ENCODE measurements at regions not wholly inside any gene's neighbourhood (a gene's known extent, or its start where the extent isn't known, plus 50 kb on each side); places are given as distances from the start of the nearest gene placed in this dataset.

DNA sequence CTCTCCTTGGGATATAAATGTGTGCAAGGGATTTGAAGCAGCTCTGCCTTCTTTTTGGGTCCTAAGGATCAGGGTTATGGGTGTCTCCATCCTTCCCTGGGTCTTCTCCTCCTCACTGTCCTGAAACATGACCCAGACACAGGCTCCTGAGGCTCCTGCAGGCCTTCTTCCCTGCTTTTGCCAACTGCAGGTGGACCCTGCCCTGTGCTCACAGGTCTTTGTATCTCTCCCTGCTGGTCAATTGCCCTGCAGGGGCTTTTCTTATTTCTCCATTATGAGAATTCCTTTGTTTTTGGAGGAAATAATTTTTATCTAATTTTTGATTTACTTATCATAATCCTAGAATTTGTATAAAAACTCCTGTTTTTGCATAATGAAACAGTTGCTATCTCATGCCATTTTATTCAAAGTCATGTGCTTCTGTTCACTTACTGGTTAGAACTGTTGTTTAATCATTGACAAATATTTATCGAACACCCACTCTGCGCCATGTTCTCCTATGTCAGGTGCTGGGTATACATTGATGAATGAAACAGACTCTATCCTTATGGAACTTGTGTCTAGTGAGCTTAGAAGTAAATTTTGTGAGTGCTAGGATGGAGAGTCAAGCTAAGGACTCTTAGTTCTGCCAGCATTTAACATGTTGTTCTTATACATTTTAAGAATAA lies 89.7 kb upstream of the TOP3B start:
- TF ChIP-seq CTCF (IDR thresholded peaks at IDR 0.05; ENCODE audit: insufficient read depth, low read depth, low read length): no peak
- DNase-seq (ENCODE audit: low read depth): no peak
- no peak overlapping the region for H3K4me3 ChIP-seq (ENCODE audit: low read depth, low read length)

DNA sequence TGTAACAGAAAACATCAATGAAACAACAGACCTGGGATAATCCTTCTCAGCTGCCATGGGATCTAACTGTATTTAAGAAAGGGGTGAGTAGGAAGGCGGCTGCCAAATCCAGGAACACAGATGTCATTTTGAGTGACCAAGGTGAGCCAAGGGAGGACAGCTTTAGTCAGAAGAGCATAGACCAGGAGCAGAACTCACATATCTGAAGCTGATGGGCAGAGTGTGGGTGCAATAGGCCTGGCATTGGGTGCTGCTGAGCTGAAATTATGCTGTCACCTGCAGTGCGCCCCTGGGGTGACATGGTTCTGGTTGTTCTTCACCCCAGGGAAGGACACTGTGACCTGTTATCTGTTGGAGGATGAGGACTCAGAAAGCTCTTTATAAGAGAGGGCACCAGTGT lies 88.9 kb upstream of the TOP3B start:
- DNase-seq (ENCODE audit: low read depth): no peak
- no peak overlapping the region for H3K4me3 ChIP-seq (ENCODE audit: low read depth, low read length)
- no peak for TF ChIP-seq CTCF (IDR thresholded peaks at IDR 0.05; ENCODE audit: insufficient read depth, low read depth, low read length)

DNA sequence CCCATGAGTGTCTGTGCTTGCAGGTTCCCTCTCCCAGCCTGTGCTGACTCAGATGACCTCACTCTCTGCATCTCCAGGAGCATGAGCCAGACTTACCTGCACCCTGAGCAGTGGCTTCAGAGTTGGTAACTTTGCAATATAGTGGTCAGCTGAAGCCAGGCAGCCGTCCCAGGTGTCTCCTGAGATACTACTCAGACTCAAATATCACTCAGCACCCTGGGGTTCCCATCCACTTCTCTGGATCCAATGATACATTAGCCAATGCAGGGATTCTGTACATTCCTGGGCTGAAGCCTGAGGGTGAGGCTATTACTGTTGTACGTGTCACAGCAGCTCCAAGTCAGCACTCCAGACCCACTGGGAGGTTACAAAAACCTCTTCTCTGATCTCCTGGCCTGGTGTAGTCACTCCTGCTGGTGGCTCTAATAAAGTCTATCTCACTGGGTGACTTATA lies 87.8 kb upstream of the TOP3B start:
- TF ChIP-seq CTCF (IDR thresholded peaks at IDR 0.05; ENCODE audit: insufficient read depth, low read depth, low read length): no peak
- H3K4me3 ChIP-seq (ENCODE audit: low read depth, low read length): no peak overlapping the region
- DNase-seq (ENCODE audit: low read depth): no peak

DNA sequence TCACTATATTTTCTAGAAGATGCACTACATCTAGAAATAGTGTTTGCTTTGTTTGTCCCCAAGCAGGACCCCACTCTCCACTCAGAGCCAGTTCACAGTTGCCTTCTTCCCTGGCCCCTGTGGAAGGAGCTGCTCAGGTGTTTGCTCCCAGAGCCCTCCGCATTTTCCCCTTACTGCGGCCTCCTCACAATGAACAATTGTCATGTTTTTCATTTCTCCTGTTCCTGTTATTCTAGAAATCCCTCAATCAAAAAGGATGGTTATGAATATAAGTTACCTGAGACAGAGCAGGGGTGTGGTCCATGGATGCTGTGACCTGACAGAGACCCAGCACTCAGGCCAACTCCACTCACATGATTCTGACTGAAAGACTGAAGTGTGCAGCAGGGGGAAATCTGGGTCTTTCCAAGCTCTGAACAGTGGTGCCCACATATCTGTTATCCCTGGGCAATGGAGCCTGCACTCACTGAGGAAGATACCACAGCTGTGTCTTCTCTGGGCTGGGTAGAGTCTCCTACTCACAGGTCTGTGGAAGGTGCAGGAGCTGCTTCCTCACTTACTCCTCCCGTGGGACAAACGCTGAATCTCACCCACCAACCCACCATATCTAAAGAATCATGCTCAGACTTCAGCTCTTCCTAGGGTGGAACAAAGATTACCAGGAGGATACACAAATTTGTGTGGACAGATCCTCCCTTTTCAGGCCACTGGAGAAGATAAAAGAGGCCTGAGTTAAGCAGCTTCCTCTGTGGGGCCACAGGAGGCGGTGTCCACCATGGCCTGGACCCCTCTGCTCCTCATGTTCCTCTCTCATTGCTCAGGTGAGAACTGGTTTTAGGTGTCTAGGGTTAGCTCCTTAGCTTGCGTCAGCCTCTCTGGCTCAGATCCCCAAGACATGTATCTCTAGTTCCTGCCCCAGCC lies 87.1 kb upstream of the TOP3B start:
- no peak for DNase-seq (ENCODE audit: low read depth)
- no peak for TF ChIP-seq CTCF (IDR thresholded peaks at IDR 0.05; ENCODE audit: insufficient read depth, low read depth, low read length)
- no peak overlapping the region for H3K4me3 ChIP-seq (ENCODE audit: low read depth, low read length)

- TF ChIP-seq CTCF (IDR thresholded peaks at IDR 0.05; ENCODE audit: insufficient read depth, low read depth, low read length): no peak
- DNase-seq (ENCODE audit: low read depth): no peak
Observed at GRCh38 chr22:22068657-22069056, 86.1 kb upstream of the TOP3B start.

DNA sequence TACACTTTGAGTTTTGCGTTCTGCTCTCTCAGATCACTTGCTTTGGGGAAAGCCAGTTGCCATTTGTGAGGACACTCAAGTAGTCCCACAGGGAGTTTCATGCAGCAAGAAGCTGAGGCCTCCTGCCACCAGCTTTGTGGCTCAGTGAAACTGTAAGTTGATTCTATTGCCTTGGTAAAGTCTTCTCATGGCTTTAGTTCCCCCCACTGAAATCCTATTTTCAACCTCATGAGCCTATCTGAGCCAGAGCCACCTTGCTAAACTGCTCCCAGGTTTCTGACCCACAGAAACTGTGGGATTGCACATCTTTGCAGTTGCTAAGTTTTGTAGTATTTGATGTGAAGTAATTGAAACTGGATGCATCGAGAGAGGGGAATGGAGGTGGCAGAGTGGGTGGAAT lies 85.4 kb upstream of the TOP3B start:
- DNase-seq (ENCODE audit: low read depth): no peak
- no peak overlapping the region for H3K4me3 ChIP-seq (ENCODE audit: low read depth, low read length)
- TF ChIP-seq CTCF (IDR thresholded peaks at IDR 0.05; ENCODE audit: insufficient read depth, low read depth, low read length): no peak

More at GRCh38 chr22:22068657-22069056, 86.1 kb upstream of the TOP3B start:
- H3K4me3 ChIP-seq (ENCODE audit: low read depth, low read length): no peak overlapping the region

Measured in fibroblast of villous mesenchyme (primary cell).